Frontal cortex (tissue), 3 donors: ENCODE measurements at regions not wholly inside any gene's neighbourhood (a gene's known extent, or its start where the extent isn't known, plus 50 kb on each side); places are given as distances from the start of the nearest gene placed in this dataset.
"Not testable (repeated sequence)": the region's sequence is repeated elsewhere in the genome, so short reads cannot be mapped to it uniquely, and the experiment has no call there.

Experiments used
- DNase-seq, 2 donors: peaks; one replicate each; pipeline ENCODE4 v3.0.0; 2012; ENCODE audit warnings: low spot score in 2 of 2
- FAIRE-seq: peaks from 2 replicates; lab custom pipeline; 2012; peaks lifted over from hg19 to GRCh38; lab: Jason Lieb, UNC
- donor health status: control.
- donor health status: control.
- donor health status: control.

- no peak for DNase-seq
- no peak for FAIRE-seq
Measured at GRCh38 chr6:19605624-19606023, 231.5 kb upstream of the ID4 start.

GRCh38 chr6:19608546-19608945, 228.6 kb upstream of the ID4 start:
- FAIRE-seq (no peak), DNase-seq (no peak)

DNA sequence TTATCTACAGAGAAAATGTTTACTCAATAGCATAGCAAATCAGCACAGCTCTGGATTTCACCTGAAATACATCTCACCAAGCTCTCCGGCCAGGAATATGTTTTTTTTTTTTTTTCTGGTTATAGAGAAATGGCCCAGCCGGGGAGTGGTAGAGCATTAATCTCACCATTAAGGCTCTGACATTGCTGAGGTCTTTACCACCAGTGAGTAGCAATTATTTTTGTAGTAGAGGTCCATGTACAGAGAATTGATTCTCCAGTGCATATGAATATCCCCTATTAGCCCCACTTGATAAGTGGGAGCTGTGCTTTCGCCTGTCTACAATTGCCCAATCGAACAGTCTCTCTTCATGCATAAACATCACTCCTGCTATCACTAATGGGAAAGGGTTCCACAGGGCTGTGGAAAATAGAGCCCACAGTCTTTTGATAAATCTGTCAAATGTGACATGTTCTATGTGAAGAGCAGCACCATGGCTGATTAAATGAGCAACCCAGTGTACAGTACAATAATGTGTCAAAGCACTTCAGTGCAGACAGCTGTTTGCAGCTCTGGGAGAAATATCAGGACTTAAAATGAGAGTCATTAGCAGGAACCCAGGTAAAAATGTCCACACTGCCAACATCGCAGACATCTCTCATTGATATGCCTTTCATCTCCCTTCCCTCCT, 227.1 kb upstream of the ID4 start:
- FAIRE-seq (no peak), DNase-seq (no peak)

DNA sequence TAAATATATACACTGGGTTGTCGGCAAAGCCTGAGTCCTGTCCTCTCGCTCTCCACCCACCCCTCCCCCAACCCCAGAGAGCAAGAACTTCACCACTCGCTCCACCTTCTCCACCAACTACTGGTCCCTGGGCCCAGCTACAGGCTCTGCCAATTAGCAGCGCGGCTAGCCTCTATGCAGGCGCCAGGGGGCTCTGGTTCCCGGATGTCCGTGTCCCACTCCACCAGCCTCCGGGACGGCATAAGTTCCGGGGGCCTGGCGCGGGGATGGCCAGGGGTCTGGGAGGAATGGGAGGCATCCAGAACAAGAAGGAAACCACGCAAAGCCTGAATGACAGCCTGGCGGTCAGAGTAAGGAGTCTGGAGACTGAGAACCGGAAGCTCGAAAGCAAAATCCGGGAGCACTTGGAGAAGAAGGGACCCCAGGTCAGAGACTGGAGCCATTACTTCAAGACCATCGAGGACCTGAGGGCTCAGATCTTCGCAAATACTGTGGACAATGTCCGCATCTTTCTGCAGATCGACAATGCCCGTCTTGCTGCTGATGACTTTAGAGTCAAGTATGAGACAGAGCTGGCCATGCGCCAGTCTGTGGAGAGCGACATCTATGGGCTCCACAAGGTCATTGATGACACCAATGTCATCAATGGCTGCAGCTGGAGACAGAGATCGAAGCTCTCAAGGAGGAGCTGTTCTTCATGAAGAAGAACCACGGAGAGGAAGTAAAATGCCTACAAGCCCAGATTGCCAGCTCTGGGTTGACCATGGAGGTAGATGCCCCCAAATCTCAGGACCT, 224.3 kb upstream of the ID4 start:
- not testable (repeated sequence) for DNase-seq, FAIRE-seq

DNA sequence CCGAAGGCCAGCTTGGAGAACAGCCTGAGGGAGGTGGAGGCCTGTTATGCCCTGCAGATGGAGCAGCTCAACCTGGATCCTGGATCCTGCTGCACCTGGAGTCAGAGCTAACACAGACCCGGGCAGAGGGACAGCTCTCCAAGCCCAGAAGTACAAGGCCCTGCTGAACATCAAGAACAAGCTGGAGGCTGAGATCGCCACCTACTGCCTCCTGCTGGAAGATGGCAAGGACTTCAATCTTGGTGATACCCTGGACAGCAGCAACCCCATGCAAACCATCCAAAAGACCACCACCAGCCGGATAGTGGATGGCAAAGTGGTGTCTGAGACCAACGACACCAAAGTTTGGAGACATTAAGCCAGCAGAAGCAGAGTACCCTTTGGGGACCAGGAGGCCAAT, 223.5 kb upstream of the ID4 start:
- no peak for DNase-seq

DNA sequence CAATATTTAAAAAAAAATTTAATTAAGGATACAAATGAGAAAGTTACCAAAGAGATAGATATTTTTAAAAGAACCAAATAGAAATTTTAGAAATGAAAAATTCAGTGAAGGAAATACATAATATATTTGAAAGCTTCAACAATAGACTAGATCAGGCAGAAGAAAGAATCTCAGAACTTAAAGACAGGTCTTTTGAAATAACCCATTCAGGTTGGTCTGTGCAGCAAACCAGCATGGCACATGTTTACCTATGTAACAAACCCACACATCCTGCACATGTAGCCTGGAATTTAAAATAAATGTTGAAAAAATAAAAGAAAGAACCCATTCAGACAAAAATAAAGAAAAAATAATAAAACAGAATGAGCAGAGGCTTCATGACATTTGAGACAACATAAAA, 221.1 kb upstream of the ID4 start:
- FAIRE-seq (peak; percentile 15), DNase-seq (no peak)

More for the DNA sequence above, 223.5 kb upstream of the ID4 start:
- no peak for FAIRE-seq

DNA sequence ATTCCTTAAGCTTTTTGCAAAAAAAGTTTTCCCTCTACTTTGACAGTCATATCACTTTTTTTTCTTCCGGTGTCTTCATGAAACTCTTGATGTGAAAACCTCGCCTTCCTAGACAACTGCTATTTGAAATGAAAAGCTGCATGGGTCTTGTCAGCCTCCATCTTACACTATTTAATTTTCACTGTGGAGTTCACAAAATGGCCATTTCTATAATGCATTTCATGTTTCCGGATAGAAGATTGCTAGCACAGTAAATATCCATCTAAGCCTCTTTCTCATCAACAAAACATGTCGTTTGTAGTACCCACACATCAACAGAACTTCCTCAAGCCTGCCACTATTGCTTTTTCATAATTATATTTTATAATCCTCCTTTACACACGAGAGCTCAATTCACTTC, 204.9 kb upstream of the ID4 start:
- FAIRE-seq = no peak
- DNase-seq = no peak

DNA sequence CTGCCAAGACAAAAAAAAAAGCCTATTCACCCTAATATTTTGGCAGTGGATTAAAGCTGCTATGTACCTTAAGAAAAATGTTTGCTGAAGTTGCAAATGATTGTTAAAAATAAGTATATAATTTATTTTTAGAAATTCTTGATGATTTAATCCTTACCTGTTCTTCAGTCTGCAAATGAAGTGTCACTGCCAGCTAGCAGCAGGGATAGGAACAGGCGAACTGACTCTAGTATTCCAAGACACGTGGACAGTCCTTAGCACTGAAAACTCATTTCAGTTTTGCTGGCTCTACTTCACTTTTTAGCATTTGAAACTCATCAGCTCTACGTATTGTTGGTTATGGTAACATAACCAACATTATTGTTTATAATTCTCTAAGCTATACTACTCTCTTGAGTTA, 204.4 kb upstream of the ID4 start:
- FAIRE-seq (no peak), DNase-seq (no peak)

- FAIRE-seq (no peak), DNase-seq (no peak)
Measured at GRCh38 chr6:19635728-19636127, 201.4 kb upstream of the ID4 start.

DNA sequence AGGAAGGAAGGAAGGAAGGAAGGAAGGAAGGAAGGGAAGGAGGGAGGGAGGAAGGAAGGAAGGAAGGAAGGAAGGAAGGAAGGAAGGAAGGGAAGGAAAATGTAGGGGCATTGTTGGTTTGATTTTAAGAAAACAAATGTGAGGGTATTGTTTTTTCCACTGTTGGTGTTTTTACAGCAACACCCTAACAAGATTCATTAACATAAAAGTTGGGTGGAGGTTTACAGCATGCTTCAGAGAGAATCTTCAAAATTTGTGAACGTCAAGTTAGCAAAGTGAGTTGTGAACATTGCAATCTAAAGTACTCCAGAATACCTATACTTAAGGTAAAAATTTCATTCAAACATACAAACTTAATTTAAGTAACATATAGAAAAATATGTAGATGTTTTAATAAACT, 200.2 kb upstream of the ID4 start:
- no peak for DNase-seq
- no peak for FAIRE-seq

DNA sequence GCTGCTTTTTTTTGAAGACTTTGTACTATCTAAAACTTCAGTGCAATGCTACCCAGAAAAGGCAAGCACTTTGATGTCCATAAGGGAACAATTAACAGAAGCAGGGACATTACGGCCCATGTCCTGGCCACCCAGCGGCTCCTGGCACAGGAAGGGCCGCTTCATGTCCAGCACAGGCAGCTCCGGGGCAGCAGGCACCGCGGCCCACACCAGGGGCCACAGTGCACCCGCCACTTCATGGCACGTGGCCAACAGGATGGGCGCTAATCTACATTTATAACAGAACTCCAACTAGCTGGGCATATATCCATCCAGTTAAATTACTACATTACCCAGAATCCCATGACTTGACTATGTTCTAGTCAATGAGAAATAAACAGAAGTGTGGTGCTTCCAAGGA, 198.2 kb upstream of the ID4 start:
- no peak for FAIRE-seq
- DNase-seq = no peak

DNA sequence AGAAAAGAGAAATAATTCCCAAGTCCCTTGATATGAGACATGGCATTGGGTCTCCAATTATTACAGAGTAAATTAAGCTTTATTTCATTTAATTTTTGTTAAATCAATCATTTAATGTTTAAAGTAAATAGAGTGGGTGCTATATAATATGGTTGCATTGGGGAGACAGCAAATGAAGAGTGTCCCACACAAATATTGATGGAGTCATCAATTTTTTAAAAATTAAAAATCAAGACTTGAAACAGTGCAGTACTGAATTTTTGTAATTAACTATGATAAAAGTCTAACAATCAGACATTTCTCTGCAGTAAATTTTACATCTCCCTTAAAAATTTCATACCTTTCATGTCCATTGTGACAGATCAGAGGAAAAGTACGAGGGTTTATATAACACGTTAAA, 193.9 kb upstream of the ID4 start:
- DNase-seq (no peak), FAIRE-seq (no peak)

- FAIRE-seq (no peak), DNase-seq (no peak)
Measured at GRCh38 chr6:19643713-19644112, 193.5 kb upstream of the ID4 start.

DNA sequence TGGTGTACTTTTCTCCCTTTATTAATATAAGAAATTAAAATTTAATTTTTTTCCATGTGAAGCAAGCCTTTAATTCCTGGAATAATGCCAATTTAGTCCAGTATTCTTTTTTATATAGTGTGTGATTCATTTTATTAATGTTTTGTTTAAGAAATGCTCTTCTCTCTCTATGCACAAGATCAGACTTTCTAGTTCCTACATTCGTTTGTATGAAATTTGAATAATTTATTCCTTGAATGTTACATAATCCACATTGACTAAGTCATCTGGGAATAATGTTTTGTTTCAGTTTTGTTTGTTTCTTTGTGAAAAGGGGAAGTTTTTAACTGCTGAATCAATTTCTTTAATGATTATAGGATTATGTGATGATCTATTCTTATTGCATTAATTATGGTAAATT, 181.4 kb upstream of the ID4 start:
- FAIRE-seq (peak; percentile 3), DNase-seq (no peak)

- FAIRE-seq = no peak
- no peak for DNase-seq
Measured at GRCh38 chr6:19660123-19660910, 176.9 kb upstream of the ID4 start.

DNA sequence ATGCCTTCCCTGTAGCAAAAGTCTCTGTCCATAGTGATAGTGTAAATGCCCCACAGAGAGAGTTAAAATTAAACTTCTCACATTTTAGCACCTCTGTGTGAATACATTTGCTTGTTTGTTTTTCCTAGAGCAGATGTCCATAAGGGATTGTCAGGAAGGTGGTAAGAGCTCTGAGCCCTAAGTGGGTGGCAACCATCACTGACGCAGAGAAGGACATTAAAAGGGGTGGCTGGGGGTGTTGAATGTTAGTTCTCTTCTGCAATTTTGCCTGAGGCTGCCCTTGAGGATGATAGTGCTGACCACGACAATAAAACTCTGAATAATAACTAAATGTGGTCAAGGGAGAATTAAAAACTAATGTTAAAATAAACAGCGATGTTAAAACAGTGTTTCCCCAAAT, 174.3 kb upstream of the ID4 start:
- FAIRE-seq (no peak), DNase-seq (no peak)

DNA sequence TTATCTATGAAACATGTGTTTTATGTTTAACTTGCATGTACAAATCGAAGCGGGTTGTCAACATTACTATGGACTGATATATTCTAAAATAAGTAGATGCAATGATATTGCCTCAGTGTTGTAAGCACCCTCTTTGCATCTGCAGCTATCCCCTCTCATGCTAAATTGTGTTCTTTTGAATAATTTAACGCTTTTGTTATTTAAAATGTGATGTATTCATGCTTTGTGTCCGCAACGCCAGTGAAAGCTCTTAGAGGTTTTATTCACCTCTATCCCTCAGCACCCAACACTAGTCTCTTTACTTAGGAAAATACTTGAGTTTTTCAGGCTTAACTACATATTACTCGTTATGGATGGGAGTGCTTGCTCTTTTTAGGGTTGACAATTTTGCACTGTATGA, 173.7 kb upstream of the ID4 start:
- DNase-seq (no peak), FAIRE-seq (no peak)

- no peak for FAIRE-seq
Measured at GRCh38 chr6:19664050-19664449, 173.1 kb upstream of the ID4 start.

DNA sequence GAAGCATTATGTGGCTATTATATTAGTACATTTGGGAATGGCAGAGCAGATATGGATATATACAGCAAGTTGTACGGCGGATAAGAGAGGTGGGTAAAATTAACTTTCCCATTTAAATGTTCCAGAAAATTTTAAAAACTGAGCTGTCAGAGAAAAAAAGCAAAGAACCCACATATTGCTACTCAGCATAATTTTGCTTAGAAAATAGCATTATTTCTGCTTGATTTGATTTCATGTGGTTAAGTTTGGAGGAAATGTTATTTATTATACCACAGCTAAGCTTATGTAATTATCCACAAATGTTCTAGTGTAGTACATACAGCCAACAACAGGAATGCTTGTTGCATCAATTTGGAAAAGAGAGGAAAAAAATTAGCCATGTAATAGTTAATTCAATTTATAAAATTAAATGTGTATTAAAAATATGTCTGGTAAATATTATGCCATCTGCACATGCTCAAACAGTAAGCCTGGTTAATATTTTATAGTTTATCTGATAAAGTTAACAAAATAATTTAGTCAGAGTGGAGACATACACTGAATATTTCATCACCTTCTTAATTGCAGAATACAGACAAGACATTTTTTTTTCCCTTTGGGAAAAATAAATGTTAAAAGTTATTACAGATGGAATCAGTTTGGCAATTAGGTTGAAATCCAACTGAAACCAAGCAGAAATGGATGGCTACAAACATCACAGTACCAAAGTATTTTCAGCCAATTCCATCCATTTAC, 172.1 kb upstream of the ID4 start:
- DNase-seq (no peak), FAIRE-seq (no peak)

More at GRCh38 chr6:19664050-19664449, 173.1 kb upstream of the ID4 start:
- DNase-seq = no peak

GRCh38 chr6:19665613-19665909, 171.6 kb upstream of the ID4 start:
- FAIRE-seq (no peak), DNase-seq (no peak)
